ENCODE measurements at regions not wholly inside any gene's neighbourhood (a gene's known extent, or its start where the extent isn't known, plus 50 kb on each side); places are given as distances from the start of the nearest gene placed in this dataset.

- ChIA-PET SMC1A (ENCODE audit: uncharacterized antibody, unreplicated experiment) (no interaction called here), CTCF (interaction anchor here (0.6 kb wide), 1 partner anchor 779 kb away, joined by 3 read pairs; no protein-coding TSS in a partner anchor), POLR2A (no interaction called here), RAD21 (ENCODE audit: unreplicated experiment) (no interaction called here)
- TF ChIP-seq KAT2A (conservative IDR thresholded peaks at IDR 0.05; ENCODE audit: control insufficient read depth, low read depth, low read length) (no peak), MTA3 (IDR thresholded peaks at IDR 0.05; ENCODE audit: borderline replicate concordance, low read length) (no peak), SIN3A (IDR thresholded peaks at IDR 0.05; ENCODE audit: low read depth, low read length) (no peak), MTA2 (IDR thresholded peaks at IDR 0.05; ENCODE audit: low read depth) (no peak), BACH1 (IDR thresholded peaks at IDR 0.05; ENCODE audit: borderline replicate concordance) (no peak), CREM (IDR thresholded peaks at IDR 0.05; ENCODE audit: low read depth) (no peak), PML (IDR thresholded peaks at IDR 0.05; ENCODE audit: low read length) (no peak), ZBTB33 (IDR thresholded peaks at IDR 0.05) (no peak), RAD21 (IDR thresholded peaks at IDR 0.05; ENCODE audit: insufficient read depth, low read depth, low read length) (no peak)
- Histone ChIP-seq H3K4me1 (ENCODE audit: control insufficient read depth, insufficient read depth, low read length) (no peaks in the 10 kb centered on the region), H3K9me3 (replicated peaks; ENCODE audit: control insufficient read depth, insufficient read depth, low read length) (no peaks in the 10 kb centered on the region), H3K9ac (ENCODE audit: control insufficient read depth, insufficient read depth, low read length) (no peak overlapping the region), H2AFZ (ENCODE audit: control insufficient read depth, low read depth, low read length) (no peak overlapping the region), H3K4me2 (ENCODE audit: control insufficient read depth, insufficient read depth) (no peak overlapping the region), H3K27me3 (replicated peaks in 1 of 2; ENCODE audit: control insufficient read depth in 2 of 2, insufficient read depth in 2 of 2, low read length in 1 of 2) (no peaks in the 10 kb centered on the region), H3K79me2 (ENCODE audit: control insufficient read depth, insufficient read depth, low read length) (no peaks in the 10 kb centered on the region), H3K27ac (ENCODE audit: control insufficient read depth, insufficient read depth) (no peak overlapping the region), H4K20me1 (ENCODE audit: control insufficient read depth, insufficient read depth) (no peaks in the 10 kb centered on the region), H3K36me3 (ENCODE audit: control insufficient read depth in 2 of 2, insufficient read depth in 2 of 2, low read length in 1 of 2) (no peaks in the 10 kb centered on the region), H3K4me3 (no peak overlapping the region)
- DNase-seq (ENCODE audit: low read depth, low spot score) (no peak), ATAC-seq (no peak), FAIRE-seq (no peak)
- intact Hi-C loops (cut with micrococcal nuclease; ENCODE audit: unreplicated experiment), result no loop called here
- in situ Hi-C loops (cut with MboI), result no loop called here
- 21% methylated on average over 2 of the region's 2 CpGs for WGBS (ENCODE audit: insufficient coverage, insufficient replicate concordance, low lambda C conversion rate, missing lambda C conversion rate)
- no TSS peak for BruUV-seq (replicated peaks)
Measured at GRCh38 chr4:127217586-127218229, 415.0 kb upstream of the INTU start.
